ENCODE measurements at regions not wholly inside any gene's neighbourhood (a gene's known extent, or its start where the extent isn't known, plus 50 kb on each side); places are given as distances from the start of the nearest gene placed in this dataset.

DNA sequence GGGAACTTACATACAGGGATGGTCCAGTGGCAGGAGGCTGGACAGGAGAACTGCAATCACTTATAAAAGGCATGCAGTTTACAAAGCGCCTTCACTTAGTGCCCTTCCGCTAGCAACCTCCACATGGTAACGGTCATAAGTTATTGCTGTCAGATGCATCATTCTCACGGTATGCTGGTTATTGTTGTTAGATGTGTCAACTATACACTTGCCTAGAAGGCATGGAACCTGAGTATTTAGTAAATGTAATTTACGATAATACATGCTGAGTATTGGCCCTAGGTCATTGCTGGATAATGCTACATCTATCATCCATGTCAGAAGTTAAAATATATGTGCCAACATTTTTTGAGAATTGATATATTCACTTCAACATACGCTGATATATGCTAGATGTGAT is 155.1 kb upstream of the MBL2 start:
- Histone ChIP-seq H4K20me1 (ENCODE audit: insufficient read depth) (no peaks in the 10 kb centered on the region), H2AFZ (ENCODE audit: low read depth, low read length, poor library complexity, severe bottlenecking) (no peak overlapping the region), H3K4me2 (ENCODE audit: low read length) (no peak overlapping the region), H3K79me2 (ENCODE audit: insufficient read depth, low read length) (no peaks in the 10 kb centered on the region), H3K9ac (ENCODE audit: low read length) (no peak overlapping the region), H3K4me3 (replicated peaks in 1 of 2; ENCODE audit: low read depth in 1 of 2, low read length in 2 of 2) (no peak overlapping the region), H3K9me3 (ENCODE audit: control insufficient read depth in 1 of 2, insufficient read depth in 1 of 2, low read depth in 1 of 2, low read length in 2 of 2) (peaks cover 0 to 8% of the 10 kb centered on the region in 2 experiments; a peak in 1 of 4 replicates), H3K9me2 (ENCODE audit: insufficient read depth) (no peaks in the 10 kb centered on the region), H3K27ac (ENCODE audit: low read depth, low read length) (no peak overlapping the region), H3K4me1 (ENCODE audit: control insufficient read depth in 1 of 2, insufficient read depth in 2 of 2, low read length in 2 of 2) (no peaks in the 10 kb centered on the region), H3K27me3 (ENCODE audit: insufficient read depth, low read length) (no peaks in the 10 kb centered on the region), H3K36me3 (ENCODE audit: control insufficient read depth in 1 of 2, insufficient read depth in 2 of 2, low read length in 2 of 2) (no peaks in the 10 kb centered on the region)
- ChIA-PET POLR2A (no interaction called here), RAD21 (ENCODE audit: low non-redundant PET in 1 of 2, low total read pairs in 2 of 2, uncharacterized antibody in 2 of 2, unreplicated experiment in 2 of 2) (no interaction called here), CTCF (no interaction called here)
- DNase-seq (ENCODE audit: low read depth, low spot score) (no peak), ATAC-seq (no peak)
- TF ChIP-seq ZBTB33 (IDR thresholded peaks at IDR 0.05; ENCODE audit: extremely low read depth, insufficient replicate concordance, low read length) (no peak), YY1 (IDR thresholded peaks at IDR 0.05; ENCODE audit: extremely low read depth, insufficient replicate concordance, low read depth, low read length) (no peak), SP1 (IDR thresholded peaks at IDR 0.05; ENCODE audit: low read depth) (no peak), SIN3A (IDR thresholded peaks at IDR 0.05; ENCODE audit: low read depth) (no peak), EGR1 (IDR thresholded peaks at IDR 0.05; ENCODE audit: low read depth) (no peak), TCF7L2 (IDR thresholded peaks at IDR 0.05; ENCODE audit: borderline replicate concordance, extremely low read depth, insufficient read depth, insufficient read length) (no peak), CTCF (IDR thresholded peaks at IDR 0.05 in 2 of 3, conservative IDR thresholded peaks at IDR 0.05 in 1 of 3; ENCODE audit: borderline replicate concordance in 1 of 3, insufficient read depth in 1 of 3, low read depth in 2 of 3, low read length in 2 of 3) (no peak), RAD21 (IDR thresholded peaks at IDR 0.05; ENCODE audit: low read depth) (no peak), ELF1 (IDR thresholded peaks at IDR 0.05; ENCODE audit: borderline replicate concordance, low read depth) (no peak), EZH2phosphoT487 (IDR thresholded peaks at IDR 0.05; ENCODE audit: borderline replicate concordance) (no peak), CEBPB (IDR thresholded peaks at IDR 0.05; ENCODE audit: low read depth) (no peak), POLR2A (IDR thresholded peaks at IDR 0.05; ENCODE audit: borderline replicate concordance, extremely low read depth, insufficient read depth, insufficient read length) (no peak), EZH2 (IDR thresholded peaks at IDR 0.05) (no peak), POLR2AphosphoS5 (IDR thresholded peaks at IDR 0.05; ENCODE audit: low read depth, low read length) (no peak), FOSL1 (IDR thresholded peaks at IDR 0.05; ENCODE audit: low read depth) (no peak)
- TF ChIP-seq, protein P1, sequence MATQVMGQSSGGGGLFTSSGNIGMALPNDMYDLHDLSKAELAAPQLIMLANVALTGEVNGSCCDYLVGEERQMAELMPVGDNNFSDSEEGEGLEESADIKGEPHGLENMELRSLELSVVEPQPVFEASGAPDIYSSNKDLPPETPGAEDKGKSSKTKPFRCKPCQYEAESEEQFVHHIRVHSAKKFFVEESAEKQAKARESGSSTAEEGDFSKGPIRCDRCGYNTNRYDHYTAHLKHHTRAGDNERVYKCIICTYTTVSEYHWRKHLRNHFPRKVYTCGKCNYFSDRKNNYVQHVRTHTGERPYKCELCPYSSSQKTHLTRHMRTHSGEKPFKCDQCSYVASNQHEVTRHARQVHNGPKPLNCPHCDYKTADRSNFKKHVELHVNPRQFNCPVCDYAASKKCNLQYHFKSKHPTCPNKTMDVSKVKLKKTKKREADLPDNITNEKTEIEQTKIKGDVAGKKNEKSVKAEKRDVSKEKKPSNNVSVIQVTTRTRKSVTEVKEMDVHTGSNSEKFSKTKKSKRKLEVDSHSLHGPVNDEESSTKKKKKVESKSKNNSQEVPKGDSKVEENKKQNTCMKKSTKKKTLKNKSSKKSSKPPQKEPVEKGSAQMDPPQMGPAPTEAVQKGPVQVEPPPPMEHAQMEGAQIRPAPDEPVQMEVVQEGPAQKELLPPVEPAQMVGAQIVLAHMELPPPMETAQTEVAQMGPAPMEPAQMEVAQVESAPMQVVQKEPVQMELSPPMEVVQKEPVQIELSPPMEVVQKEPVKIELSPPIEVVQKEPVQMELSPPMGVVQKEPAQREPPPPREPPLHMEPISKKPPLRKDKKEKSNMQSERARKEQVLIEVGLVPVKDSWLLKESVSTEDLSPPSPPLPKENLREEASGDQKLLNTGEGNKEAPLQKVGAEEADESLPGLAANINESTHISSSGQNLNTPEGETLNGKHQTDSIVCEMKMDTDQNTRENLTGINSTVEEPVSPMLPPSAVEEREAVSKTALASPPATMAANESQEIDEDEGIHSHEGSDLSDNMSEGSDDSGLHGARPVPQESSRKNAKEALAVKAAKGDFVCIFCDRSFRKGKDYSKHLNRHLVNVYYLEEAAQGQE (IDR thresholded peaks at IDR 0.05; ENCODE audit: low read depth): no peak
- TF ChIP-seq, protein P2, sequence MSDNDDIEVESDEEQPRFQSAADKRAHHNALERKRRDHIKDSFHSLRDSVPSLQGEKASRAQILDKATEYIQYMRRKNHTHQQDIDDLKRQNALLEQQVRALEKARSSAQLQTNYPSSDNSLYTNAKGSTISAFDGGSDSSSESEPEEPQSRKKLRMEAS (IDR thresholded peaks at IDR 0.05): no peak
- no TSS peak for BruUV-seq (replicated peaks)
- intact Hi-C loops (cut with micrococcal nuclease): no loop called here
